Transverse colon (tissue), 4 donors: ENCODE measurements at regions not wholly inside any gene's neighbourhood (a gene's known extent, or its start where the extent isn't known, plus 50 kb on each side); places are given as distances from the start of the nearest gene placed in this dataset.

ENCODE experiments used
- DNase-seq: peaks from one replicate; pipeline ENCODE4 v3.0.0-alpha.2; 2019
- H3K27ac ChIP-seq, 4 donors: fragments of 200-600 bp; sonication (generic); 2 replicates each; pipeline ENCODE4 v1.5.1; 2016 to 2018; ENCODE audit warnings: inconsistent platforms in 4 of 4
- H3K27me3 ChIP-seq: fragments of 200-600 bp; sonication (generic); 2 replicates; pipeline ENCODE4 v1.5.1; 2017; ENCODE audit warnings: inconsistent platforms
- H3K36me3 ChIP-seq, 4 donors: fragments of 200-600 bp; sonication (generic); 2 replicates each; pipeline ENCODE4 v1.5.1; 2017 to 2019; ENCODE audit warnings: inconsistent platforms in 4 of 4
- H3K4me1 ChIP-seq, 4 donors: fragments of 200-600 bp; sonication (generic); 2 replicates each; pipeline ENCODE4 v1.5.1; 2017 to 2020; ENCODE audit warnings: inconsistent platforms in 4 of 4
- H3K4me3 ChIP-seq, 4 donors: fragments of 200-600 bp; sonication (generic); 1 replicate in 1 of 4; 2 replicates in 3 of 4; pipeline versions ENCODE4 v1.5.1 to v1.6.1; 2017 to 2019; ENCODE audit warnings: inconsistent platforms in 4 of 4
- H3K9me3 ChIP-seq, 2 donors: fragments of 200-600 bp; sonication (generic); 2 replicates each; pipeline ENCODE4 v1.5.1; 2017 to 2019; ENCODE audit warnings: inconsistent platforms in 2 of 2
- CTCF ChIP-seq, 5 experiments: fragments of 200-600 bp in 3 of 5; fragments of 450-650 bp in 2 of 5; sonication (generic) in 3 of 5; IDR thresholded peaks; 1 replicate in 2 of 5; 2 replicates in 3 of 5; pipeline ENCODE4 v1.5.1; 2016 to 2017; ENCODE audit warnings: antibody characterized with exemption in 5 of 5, inconsistent platforms in 3 of 5, mild to moderate bottlenecking in 2 of 5, moderate library complexity in 1 of 5
- EP300 ChIP-seq: sonication (generic); formaldehyde crosslinking; IDR thresholded peaks from one replicate; pipeline ENCODE4 v1.6.1; 2017; ENCODE audit warnings: antibody characterized with exemption, low read depth
- POLR2A ChIP-seq: fragments of 450-650 bp; IDR thresholded peaks from one replicate; pipeline ENCODE4 v1.6.1; 2016; ENCODE audit warnings: antibody characterized with exemption, mild to moderate bottlenecking, moderate library complexity
- POLR2AphosphoS5 ChIP-seq, 3 donors: sonication (generic); formaldehyde crosslinking; IDR thresholded peaks; one replicate each; pipeline ENCODE4 v1.6.1; 2016; ENCODE audit warnings: antibody characterized with exemption in 3 of 3
- WGBS, 2 donors: methylation state at CpG; one replicate each; pipeline ENCODE4 v1.1.5; 2018; ENCODE audit warnings: low coverage in 1 of 2; 5-methylcytosine and 5-hydroxymethylcytosine counted together
- in situ Hi-C, 4 donors: fragments of 200-750 bp; cut with MboI; loops; one replicate each; pipeline versions ENCODE4 v1.15.0 to v1.15.1; 2017; ENCODE audit warnings: low sequenced_read_pairs in 3 of 4, low pct_ligation_motif_present in 1 of 4, low pct_unique_long_range_greater_than_20kb in 1 of 4
- intact Hi-C: fragments of 100-400 bp; cut with DNase I; formaldehyde crosslinking; loops from one replicate; pipeline ENCODE4 v1.15.1; 2023; ENCODE audit warnings: low total_unique reads

GRCh38 chr15:48031973-48032372 is 88.8 kb upstream of the SLC24A5 start:
- Histone ChIP-seq H3K4me3 (no peak overlapping the region), H3K27me3 (no peaks in the 10 kb centered on the region), H3K9me3 (no peaks in the 10 kb centered on the region), H3K27ac (no peak overlapping the region), H3K36me3 (no peaks in the 10 kb centered on the region), H3K4me1 (no peaks in the 10 kb centered on the region)
- no peak for DNase-seq
- TF ChIP-seq POLR2AphosphoS5 (IDR thresholded peaks at IDR 0.05), result no peak
- TF ChIP-seq POLR2A, result no peak
- no peak for TF ChIP-seq CTCF (IDR thresholded peaks at IDR 0.05)
- no peak for TF ChIP-seq EP300
- WGBS, 2 donors, result 51 to 57% methylated on average over 4 to 6 of the region's 6 CpGs
- in situ Hi-C loops, result no loop called here
- intact Hi-C loops, result no loop called here

- H3K4me1 ChIP-seq, result no peaks in the 10 kb centered on the region
- TF ChIP-seq EP300 (no peak), CTCF (IDR thresholded peaks at IDR 0.05) (no peak), POLR2A (no peak)
- no peak for DNase-seq
- intact Hi-C loops, result no loop called here
- H3K27ac ChIP-seq, result no peak overlapping the region
- no peaks in the 10 kb centered on the region for H3K9me3 ChIP-seq
- 93 to 100% methylated on average over 1 to 2 of the region's 2 CpGs for WGBS, 2 donors
- in situ Hi-C loops, result no loop called here
- no peaks in the 10 kb centered on the region for H3K36me3 ChIP-seq
- no peak overlapping the region for H3K4me3 ChIP-seq
- no peaks in the 10 kb centered on the region for H3K27me3 ChIP-seq
These were observed 87.9 kb upstream of the SLC24A5 start for GRCh38 chr15:48032911-48033310.

- no peak overlapping the region for H3K4me3 ChIP-seq
- WGBS, 2 donors, result 79 to 89% methylated on average over 2 of the region's 2 CpGs
- intact Hi-C loops, result no loop called here
These were observed 82.6 kb upstream of the SLC24A5 start for GRCh38 chr15:48038221-48038620.

GRCh38 chr15:48040166-48040817 is 80.5 kb upstream of the SLC24A5 start:
- 10 to 23% methylated on average over 4 to 6 of the region's 6 CpGs for WGBS, 2 donors
- Histone ChIP-seq H3K36me3 (no peaks in the 10 kb centered on the region), H3K4me1 (peaks cover 0 to 8% (median 6%) of the 10 kb centered on the region in 4 donors), H3K27ac (peak overlapping the region in 1 of 4 donors; percentile 16), H3K9me3 (no peaks in the 10 kb centered on the region), H3K27me3 (no peaks in the 10 kb centered on the region), H3K4me3 (no peak overlapping the region)
- in situ Hi-C loops, result no loop called here
- DNase-seq, result peak; percentile 30
- intact Hi-C loops, result no loop called here
- TF ChIP-seq POLR2A, result no peak

More at GRCh38 chr15:48038221-48038620, 82.6 kb upstream of the SLC24A5 start:
- in situ Hi-C loops, result no loop called here
- no peak for DNase-seq
- H3K4me1 ChIP-seq, result peaks cover 0 to 8% (median 6%) of the 10 kb centered on the region in 4 donors
- H3K27me3 ChIP-seq, result no peaks in the 10 kb centered on the region
- H3K27ac ChIP-seq, result no peak overlapping the region
- no peaks in the 10 kb centered on the region for H3K36me3 ChIP-seq
- TF ChIP-seq CTCF (IDR thresholded peaks at IDR 0.05) (no peak), POLR2AphosphoS5 (IDR thresholded peaks at IDR 0.05) (no peak)
- no peaks in the 10 kb centered on the region for H3K9me3 ChIP-seq

- Histone ChIP-seq H3K27me3 (no peaks in the 10 kb centered on the region), H3K4me1 (peaks cover 0 to 8% (median 6%) of the 10 kb centered on the region in 4 donors), H3K9me3 (no peaks in the 10 kb centered on the region), H3K4me3 (no peak overlapping the region), H3K36me3 (no peaks in the 10 kb centered on the region), H3K27ac (no peak overlapping the region)
- TF ChIP-seq EP300 (no peak), CTCF (IDR thresholded peaks at IDR 0.05) (no peak), POLR2AphosphoS5 (IDR thresholded peaks at IDR 0.05) (no peak), POLR2A (no peak)
- DNase-seq, result no peak
- intact Hi-C loops (no loop called here), in situ Hi-C loops (no loop called here)
- 74% methylated on average over 2 of the region's 2 CpGs; no CpG with 5 or more reads in 1 of the 2 donors for WGBS, 2 donors
These were observed 79.3 kb upstream of the SLC24A5 start for GRCh38 chr15:48041454-48041853.
